Spleen (tissue), 11 donors: ENCODE measurements at regions not wholly inside any gene's neighbourhood (a gene's known extent, or its start where the extent isn't known, plus 50 kb on each side); places are given as distances from the start of the nearest gene placed in this dataset.

Experiments used
- DNase-seq: peaks from one replicate; pipeline ENCODE4 v3.0.0-alpha.2; 2020
- H3K27ac ChIP-seq, 8 donors: fragments of 200-600 bp; sonication (generic) in 7 of 8; 1 replicate in 4 of 8; 2 replicates in 4 of 8; pipeline versions ENCODE4 v1.5.0 to v1.8.0; 2016 to 2021; ENCODE audit warnings: inconsistent platforms in 4 of 8, mild to moderate bottlenecking in 4 of 8, moderate library complexity in 1 of 8
- H3K27me3 ChIP-seq, 7 donors: fragments of 200-600 bp; sonication (generic) in 6 of 7; replicated peaks in 1 of 7; 1 replicate in 4 of 7; 2 replicates in 3 of 7; pipeline versions ENCODE4 v1.5.0 to v1.8.0; 2016 to 2021; ENCODE audit warnings: inconsistent platforms in 3 of 7, mild to moderate bottlenecking in 1 of 7
- H3K36me3 ChIP-seq, 6 donors: fragments of 200-600 bp; sonication (generic) in 5 of 6; 1 replicate in 4 of 6; 2 replicates in 2 of 6; pipeline versions ENCODE4 v1.5.0 to v1.8.0; 2016 to 2021; ENCODE audit warnings: inconsistent platforms in 2 of 6
- H3K4me1 ChIP-seq, 6 donors: fragments of 200-600 bp; sonication (generic) in 5 of 6; 1 replicate in 3 of 6; 2 replicates in 3 of 6; pipeline versions ENCODE4 v1.5.0 to v1.8.0; 2016 to 2021; ENCODE audit warnings: inconsistent platforms in 3 of 6
- H3K4me3 ChIP-seq, 8 donors: fragments of 200-600 bp; sonication (generic) in 7 of 8; 1 replicate in 4 of 8; 2 replicates in 4 of 8; pipeline versions ENCODE4 v1.5.0 to v1.8.0; 2016 to 2021; ENCODE audit warnings: inconsistent platforms in 4 of 8, mild to moderate bottlenecking in 4 of 8, moderate library complexity in 2 of 8
- H3K9me3 ChIP-seq, 8 donors: fragments of 200-600 bp; sonication (generic) in 7 of 8; 1 replicate in 4 of 8; 2 replicates in 4 of 8; pipeline versions ENCODE4 v1.5.0 to v1.8.0; 2016 to 2021; ENCODE audit warnings: inconsistent platforms in 4 of 8
- CTCF ChIP-seq, 11 experiments: fragments of 200-600 bp in 7 of 11; fragments of 450-650 bp in 4 of 11; sonication (generic) in 4 of 11; IDR thresholded peaks in 8 of 11; conservative IDR thresholded peaks in 3 of 11; 1 replicate in 7 of 11; 2 replicates in 4 of 11; pipeline versions ENCODE4 v1.4.0 to v1.8.0; 2016 to 2021; ENCODE audit warnings: antibody characterized with exemption in 11 of 11, inconsistent platforms in 4 of 11, mild to moderate bottlenecking in 1 of 11
- POLR2A ChIP-seq, 3 donors: fragments of 450-650 bp; IDR thresholded peaks; one replicate each; pipeline ENCODE4 v1.5.1; 2017; ENCODE audit warnings: antibody characterized with exemption in 3 of 3, mild to moderate bottlenecking in 1 of 3
- POLR2AphosphoS5 ChIP-seq, 3 donors: sonication (generic); formaldehyde crosslinking; IDR thresholded peaks; one replicate each; pipeline ENCODE4 v1.5.1; 2017; ENCODE audit warnings: antibody characterized with exemption in 3 of 3
- WGBS, 5 donors: extraction: QIAGEN DNeasy Blood & Tissue Kit in 3 of 5; methylation state at CpG; one replicate each; pipeline versions ENCODE4 v1.1.5 to v1.1.7; 2013 to 2018; 5-methylcytosine and 5-hydroxymethylcytosine counted together
- intact Hi-C: fragments of 100-400 bp; cut with DNase I; formaldehyde crosslinking; loops from one replicate; pipeline ENCODE4 v1.15.0; 2023; ENCODE audit warnings: low total_unique reads
- donor health status: healthy with polysubstance abuse.
- donor health status: DM: no; HTN: no; CAD: no; lungs with moderate emphysema.
- donor health status: DM: no; HTN: no; CAD: no.
- donor health status: Bipolar disorder and iron deficiency.
- donor health status: healthy.
- donor health status: DM: no; HTN: no; CAD: no.
- donor health status: DM: yes; HTN: yes; CAD: no.

- WGBS, 5 donors = 72 to 88% (median 79%) methylated on average over 4 of the region's 4 CpGs
- intact Hi-C loops = no loop called here
Observed at GRCh38 chr7:131726686-131727085, 170.3 kb upstream of the PODXL start.

DNA sequence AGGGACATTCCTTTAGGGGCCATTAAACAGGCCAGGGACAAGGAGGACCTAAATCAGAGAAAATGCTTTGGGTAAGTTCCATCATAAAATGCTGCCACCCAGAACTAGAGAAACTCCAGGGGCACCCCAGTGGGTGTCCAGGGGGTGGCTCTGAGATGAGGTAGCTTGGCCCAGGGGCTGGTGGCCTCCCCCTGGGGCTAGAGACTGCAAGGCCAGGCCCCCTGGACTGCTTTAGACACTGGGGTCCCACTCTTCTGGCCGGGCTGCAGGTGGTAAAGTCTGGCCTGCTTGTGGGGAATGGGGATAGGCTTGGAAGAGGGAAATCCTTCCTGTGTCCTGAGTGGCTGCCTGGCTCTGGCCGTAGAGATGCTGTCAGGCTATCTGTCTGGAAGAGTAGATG, 169.6 kb upstream of the PODXL start:
- no peak overlapping the region for H3K27ac ChIP-seq
- intact Hi-C loops = no loop called here
- H3K36me3 ChIP-seq = no peaks in the 10 kb centered on the region
- no peaks in the 10 kb centered on the region for H3K4me1 ChIP-seq
- TF ChIP-seq POLR2AphosphoS5 (IDR thresholded peaks at IDR 0.05) = no peak
- no peak for TF ChIP-seq POLR2A (IDR thresholded peaks at IDR 0.05)
- no peak for TF ChIP-seq CTCF (IDR thresholded peaks at IDR 0.05 in 8 of 11, conservative IDR thresholded peaks at IDR 0.05 in 3 of 11)
- H3K4me3 ChIP-seq = no peak overlapping the region
- peaks cover 0 to 24% (median 0%) of the 10 kb centered on the region in 7 donors for H3K27me3 ChIP-seq
- DNase-seq = no peak
- peaks cover 0 to 14% (median 0%) of the 10 kb centered on the region in 8 donors for H3K9me3 ChIP-seq
- WGBS, 5 donors = 42 to 62% (median 52%) methylated on average over 2 of the region's 2 CpGs

More at GRCh38 chr7:131726686-131727085, 170.3 kb upstream of the PODXL start:
- no peaks in the 10 kb centered on the region for H3K36me3 ChIP-seq
- H3K4me3 ChIP-seq = no peak overlapping the region
- no peak for TF ChIP-seq POLR2A (IDR thresholded peaks at IDR 0.05)
- no peak for TF ChIP-seq POLR2AphosphoS5 (IDR thresholded peaks at IDR 0.05)
- TF ChIP-seq CTCF (IDR thresholded peaks at IDR 0.05 in 8 of 11, conservative IDR thresholded peaks at IDR 0.05 in 3 of 11) = no peak
- H3K27me3 ChIP-seq = peaks cover 0 to 24% (median 0%) of the 10 kb centered on the region in 7 donors
- peaks cover 0 to 14% (median 0%) of the 10 kb centered on the region in 8 donors for H3K9me3 ChIP-seq
- no peaks in the 10 kb centered on the region for H3K4me1 ChIP-seq
- H3K27ac ChIP-seq = no peak overlapping the region
- DNase-seq = no peak

DNA sequence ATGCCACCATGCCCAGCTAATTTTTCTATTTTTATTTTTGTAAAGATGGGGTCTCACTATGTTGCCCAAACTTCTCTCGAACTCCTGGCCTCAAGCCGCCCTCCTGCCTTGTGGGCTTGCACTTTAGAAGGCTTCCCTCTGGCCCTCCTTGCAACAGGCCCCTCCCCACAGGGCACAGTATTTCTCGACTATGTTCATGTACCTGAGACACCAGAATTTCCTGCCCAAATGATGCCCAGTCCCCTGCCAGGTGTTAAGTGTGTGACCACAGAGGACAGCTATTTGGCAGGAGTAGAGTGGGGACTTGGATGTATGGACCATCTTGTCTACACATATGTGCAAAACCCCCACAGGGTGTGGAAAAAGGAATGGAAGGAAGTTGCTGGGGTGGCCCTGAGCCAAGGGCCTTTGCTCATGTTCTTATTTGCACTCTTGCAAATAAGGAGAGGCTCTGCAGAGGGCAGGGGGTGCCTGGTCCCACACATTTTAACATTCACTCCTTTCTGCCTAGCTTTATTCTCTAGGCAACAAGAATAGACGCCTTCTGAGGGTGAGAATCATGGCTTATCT, 168.4 kb upstream of the PODXL start:
- Histone ChIP-seq H3K4me3 (no peak overlapping the region), H3K4me1 (no peaks in the 10 kb centered on the region), H3K36me3 (no peaks in the 10 kb centered on the region), H3K27me3 (peaks cover 0 to 24% (median 0%) of the 10 kb centered on the region in 7 donors), H3K9me3 (peaks cover 0 to 14% (median 0%) of the 10 kb centered on the region in 8 donors), H3K27ac (no peak overlapping the region)
- 74 to 86% (median 84%) methylated on average over 4 of the region's 4 CpGs for WGBS, 5 donors
- no peak for TF ChIP-seq POLR2A (IDR thresholded peaks at IDR 0.05)
- TF ChIP-seq CTCF (IDR thresholded peaks at IDR 0.05 in 8 of 11, conservative IDR thresholded peaks at IDR 0.05 in 3 of 11) = no peak
- TF ChIP-seq POLR2AphosphoS5 (IDR thresholded peaks at IDR 0.05) = no peak
- intact Hi-C loops = no loop called here
- DNase-seq = no peak

DNA sequence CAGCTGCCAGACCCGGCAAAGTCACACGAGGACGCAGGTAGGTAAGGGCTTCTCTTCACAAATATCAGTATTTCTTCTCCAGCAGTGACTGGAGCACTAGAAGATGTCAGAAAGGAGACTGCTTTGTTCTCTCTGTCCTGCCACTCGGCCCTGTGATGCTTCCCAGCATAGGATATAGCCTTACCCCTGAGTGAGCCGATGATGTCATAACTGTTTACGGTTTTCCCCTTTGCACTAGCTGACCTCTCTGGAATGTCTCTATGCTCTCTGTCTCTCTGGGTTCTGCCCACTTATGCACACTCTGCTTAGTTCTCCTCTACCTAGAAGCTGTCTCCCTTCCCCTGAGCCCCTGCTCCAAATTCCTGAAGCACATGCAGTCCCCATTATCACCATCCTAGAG, 167.5 kb upstream of the PODXL start:
- H3K4me3 ChIP-seq = no peak overlapping the region
- H3K4me1 ChIP-seq = no peaks in the 10 kb centered on the region
- H3K27ac ChIP-seq = no peak overlapping the region
- 48 to 64% (median 55%) methylated on average over 6 of the region's 6 CpGs for WGBS, 5 donors
- no peak for TF ChIP-seq POLR2A (IDR thresholded peaks at IDR 0.05)
- TF ChIP-seq POLR2AphosphoS5 (IDR thresholded peaks at IDR 0.05) = no peak
- no peak for TF ChIP-seq CTCF (IDR thresholded peaks at IDR 0.05 in 8 of 11, conservative IDR thresholded peaks at IDR 0.05 in 3 of 11)
- no peaks in the 10 kb centered on the region for H3K36me3 ChIP-seq
- no peak for DNase-seq
- intact Hi-C loops = no loop called here
- peaks cover 0 to 24% (median 0%) of the 10 kb centered on the region in 7 donors for H3K27me3 ChIP-seq
- H3K9me3 ChIP-seq = peaks cover 0 to 8% (median 0%) of the 10 kb centered on the region in 8 donors
